ENCODE measurements at regions not wholly inside any gene's neighbourhood (a gene's known extent, or its start where the extent isn't known, plus 50 kb on each side); places are given as distances from the start of the nearest gene placed in this dataset.

DNA sequence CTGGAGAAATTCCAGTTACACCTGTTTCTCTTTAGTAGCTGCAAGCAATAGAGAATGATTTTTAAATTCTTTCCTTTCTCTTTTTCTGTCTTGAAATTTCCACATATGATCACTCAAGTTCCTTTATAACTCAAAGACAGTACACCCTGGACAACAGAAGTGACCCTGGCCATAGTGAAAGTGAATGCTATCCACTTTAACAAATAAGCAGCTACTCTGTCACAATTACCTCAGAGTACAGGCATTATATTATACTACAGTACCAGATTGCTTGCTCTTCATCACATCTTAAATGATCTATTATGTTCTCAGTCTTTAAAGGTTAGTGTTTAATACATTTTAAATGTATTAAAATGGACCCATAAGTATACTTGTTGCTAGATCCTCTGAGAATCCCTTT is 136.2 kb downstream of the KLF12 start:
- no peak for DNase-seq

DNA sequence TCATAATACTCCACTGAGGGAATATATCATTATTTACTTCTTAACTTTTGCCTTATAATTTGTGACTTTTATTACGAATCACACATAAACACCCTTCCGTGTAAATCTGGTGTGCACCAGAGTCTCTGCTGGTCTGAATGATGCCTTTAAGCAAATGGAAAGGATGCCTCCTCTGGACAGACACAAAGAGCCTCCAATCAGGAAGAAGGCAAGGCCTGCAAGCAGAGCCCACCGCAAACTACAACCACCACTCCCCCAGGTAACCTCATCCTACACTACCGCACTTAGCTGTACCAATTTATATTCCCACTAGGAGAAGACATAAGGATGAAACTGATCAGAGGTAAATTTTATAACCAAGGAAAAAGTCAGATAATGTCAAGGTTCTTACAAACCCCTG is 137.6 kb downstream of the KLF12 start:
- DNase-seq, result no peak

DNA sequence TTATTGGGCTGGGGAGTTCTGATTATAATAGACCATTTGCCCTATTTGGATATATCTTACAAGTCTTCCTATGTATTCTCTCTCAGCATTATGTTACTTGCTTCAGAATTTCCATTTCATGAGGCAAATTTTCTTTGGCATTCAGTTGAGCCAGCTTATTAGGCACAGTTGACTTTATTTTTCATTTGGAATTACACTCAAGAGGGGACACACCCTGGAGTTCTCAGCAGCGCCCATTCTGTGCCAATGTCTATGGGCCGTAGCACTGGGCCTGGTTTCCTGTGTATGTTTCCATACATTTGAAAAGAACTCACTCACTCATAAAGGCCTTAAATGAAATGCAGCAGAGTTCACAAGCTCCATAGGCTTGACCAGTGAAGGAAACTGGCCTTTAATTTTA is 138.5 kb downstream of the KLF12 start:
- DNase-seq, result no peak

- DNase-seq, result no peak
Measured at GRCh38 chr13:73993661-73994060, 140.5 kb downstream of the KLF12 start.

DNA sequence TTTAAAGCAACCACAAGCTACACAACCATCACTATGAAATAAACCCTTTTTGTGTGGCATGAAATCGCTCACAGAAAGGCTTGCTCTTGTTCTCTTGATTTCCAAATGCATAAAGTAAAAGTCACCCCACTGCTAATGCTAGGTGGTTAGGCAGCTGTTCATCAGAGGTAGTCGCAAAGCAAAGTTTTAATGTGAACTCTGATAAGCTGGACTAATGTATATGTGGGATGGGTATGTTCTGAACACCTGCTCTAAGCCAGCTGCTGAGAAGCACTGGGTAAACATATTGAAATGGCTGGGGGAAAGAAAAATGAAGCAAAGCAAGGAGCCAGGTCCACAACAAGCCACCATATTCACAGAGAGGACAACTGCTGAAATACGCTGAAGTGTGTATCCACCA is 142.3 kb downstream of the KLF12 start:
- DNase-seq, result no peak

- no peak for DNase-seq
Measured at GRCh38 chr13:73991384-73991783, 142.8 kb downstream of the KLF12 start.

DNA sequence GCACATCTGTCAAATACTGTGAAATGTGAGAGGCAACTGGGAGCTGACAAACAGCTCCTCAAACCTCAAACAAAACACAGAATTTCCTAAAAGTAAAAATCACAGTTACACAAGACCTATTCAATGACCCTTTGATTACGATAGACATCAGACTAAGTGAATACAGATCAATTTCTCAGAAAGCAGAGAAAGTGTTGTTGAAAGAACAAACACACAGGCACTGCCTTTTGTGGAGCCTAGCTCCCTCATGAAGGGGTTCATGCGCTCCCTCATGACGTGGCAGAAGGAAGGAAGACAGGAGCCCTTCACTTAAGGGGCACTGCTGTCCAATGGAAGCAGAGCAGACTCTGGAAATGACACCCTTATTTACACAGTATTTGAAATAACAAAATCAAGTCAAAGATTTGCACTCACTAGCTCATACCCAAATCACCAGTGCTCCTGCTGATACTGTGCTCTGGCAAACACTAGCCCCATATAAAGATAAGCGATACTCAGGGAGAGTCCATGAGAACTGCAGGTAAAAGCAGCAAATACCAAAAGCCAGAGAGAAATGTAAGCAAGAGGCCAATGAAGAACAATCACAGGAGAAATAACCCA is 144.9 kb downstream of the KLF12 start:
- DNase-seq, result no peak

- DNase-seq, result no peak
Measured at GRCh38 chr13:73988461-73988860, 145.7 kb downstream of the KLF12 start.

DNA sequence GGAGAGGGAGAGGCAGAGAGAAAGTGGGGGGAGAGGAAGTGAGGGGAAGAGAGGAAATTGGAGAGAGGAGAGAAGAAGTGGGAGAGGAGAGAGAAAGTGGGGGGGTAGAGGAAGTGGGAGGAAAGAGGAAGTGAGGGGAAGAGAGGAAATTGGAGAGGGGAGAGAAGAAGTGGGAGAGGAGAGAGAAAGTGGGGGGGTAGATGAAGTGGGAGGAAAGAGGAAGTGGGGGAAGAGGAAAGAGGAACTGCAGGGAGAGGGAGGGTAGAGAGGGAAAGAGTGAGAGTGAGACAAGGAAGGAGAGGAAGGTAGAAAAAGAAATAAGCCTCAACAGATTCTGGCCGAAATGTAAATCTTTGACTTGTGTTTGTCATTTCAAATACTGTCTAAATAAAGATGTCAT is 146.6 kb downstream of the KLF12 start:
- no peak for DNase-seq

- DNase-seq, result peak in 1 of 2 donors; percentile 8
Measured at GRCh38 chr13:73985783-73986182, 148.4 kb downstream of the KLF12 start.

- DNase-seq, result peak; percentile 69 to 78
Measured at GRCh38 chr13:73984949-73985691, 149.1 kb downstream of the KLF12 start.

DNA sequence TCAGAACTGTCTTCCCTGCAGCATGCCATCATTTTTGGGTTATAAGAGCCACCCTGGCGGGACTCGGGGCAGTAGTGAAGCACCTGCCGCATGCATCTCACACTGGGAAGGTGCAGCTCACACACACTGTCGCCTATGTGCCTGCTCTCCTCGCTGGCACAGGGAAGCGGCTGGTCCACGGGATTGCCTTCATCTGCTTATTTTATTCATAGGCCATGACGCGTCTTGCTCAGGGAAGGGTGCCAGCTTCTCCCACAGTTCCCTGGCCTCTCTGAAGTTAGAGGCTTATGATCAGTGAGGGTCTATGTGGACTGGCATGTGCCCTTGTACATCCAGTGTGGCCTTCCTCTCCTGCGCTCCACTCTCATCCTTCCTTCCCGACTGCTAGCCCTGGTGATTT is 150.0 kb downstream of the KLF12 start:
- no peak for DNase-seq

DNA sequence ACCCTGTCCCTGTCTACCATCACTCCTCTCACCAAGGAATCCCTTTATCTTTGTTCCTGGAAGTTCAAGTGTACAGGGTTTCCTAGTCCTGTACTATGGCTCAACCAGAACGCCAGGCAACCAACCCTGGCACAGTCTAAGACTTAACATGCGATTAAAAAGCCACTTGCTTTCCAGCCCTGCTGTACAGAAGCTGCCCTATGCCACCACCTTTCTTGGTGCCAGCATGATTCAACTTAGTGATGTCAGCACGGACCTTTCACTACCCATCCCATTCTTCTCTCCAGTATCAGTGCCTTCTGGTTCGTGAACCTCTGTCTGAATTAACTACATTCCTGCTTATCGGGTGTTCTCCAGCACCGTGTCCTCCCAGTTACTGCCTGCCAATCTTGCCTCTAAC is 151.1 kb downstream of the KLF12 start:
- DNase-seq, result no peak

- no peak for DNase-seq
Measured at GRCh38 chr13:73981595-73981994, 152.6 kb downstream of the KLF12 start.

GRCh38 chr13:73975767-73976166 is 158.4 kb downstream of the KLF12 start:
- no peak for DNase-seq

- DNase-seq, result no peak
Measured at GRCh38 chr13:73974051-73974450, 160.2 kb downstream of the KLF12 start.

GRCh38 chr13:73973156-73973555 is 161.0 kb downstream of the KLF12 start:
- no peak for DNase-seq

- no peak for DNase-seq
Measured at GRCh38 chr13:73972545-73972944, 161.7 kb downstream of the KLF12 start.

DNA sequence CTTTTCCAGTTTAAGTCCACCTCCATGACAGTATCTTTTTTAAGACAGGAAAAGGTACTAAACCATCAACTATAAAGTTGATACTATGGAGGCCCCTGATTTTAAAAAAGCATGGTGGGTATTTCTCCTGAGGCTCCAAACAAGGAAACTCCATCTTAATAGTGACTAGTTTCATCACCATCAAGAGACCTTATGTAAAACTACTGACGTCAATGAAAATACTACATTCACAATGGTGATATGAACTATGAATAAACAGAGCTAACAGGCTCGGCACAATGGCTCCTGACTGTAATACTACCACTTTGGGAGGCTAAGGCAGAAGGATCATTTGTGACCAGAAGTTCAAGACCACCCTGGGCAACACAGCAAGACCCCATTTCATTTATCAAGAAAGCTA is 162.7 kb downstream of the KLF12 start:
- DNase-seq, result no peak

GRCh38 chr13:73970421-73971055 is 163.7 kb downstream of the KLF12 start:
- no peak for DNase-seq

- DNase-seq, result peak in 1 of 2 donors; percentile 15
Measured at GRCh38 chr13:73967397-73968165, 166.6 kb downstream of the KLF12 start.

GRCh38 chr13:73966331-73966730 is 167.9 kb downstream of the KLF12 start:
- DNase-seq, result no peak

GRCh38 chr13:73962284-73962683 is 171.9 kb downstream of the KLF12 start:
- no peak for DNase-seq

DNA sequence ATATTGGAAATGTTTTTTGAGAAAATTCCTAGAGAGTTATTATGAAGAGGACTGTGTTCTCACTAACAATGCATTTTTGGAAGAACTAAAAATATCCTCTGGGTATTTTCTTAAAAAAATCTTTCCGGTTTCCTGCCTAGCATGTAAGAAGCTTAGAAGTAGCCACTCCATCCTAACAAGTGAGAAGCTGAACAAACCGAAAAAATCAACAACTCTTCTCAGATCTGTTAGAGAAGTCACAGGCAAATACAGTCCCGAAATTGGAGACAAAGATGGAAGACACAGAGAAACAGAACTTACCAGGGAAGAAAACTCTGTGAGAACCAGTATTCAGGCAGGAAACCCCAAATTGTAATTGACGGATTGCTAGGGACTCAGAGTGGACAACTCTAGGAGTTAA is 173.0 kb downstream of the KLF12 start:
- DNase-seq, result no peak
